Stimulated activated naive CD8-positive, alpha-beta T cell treated with anti-CD3 and anti-CD28 coated beads, Interleukin-15, Interleukin-2, amounts not matched to agents 100 ng/mL and 50 ng/mL, for 24 hours (primary cell): ENCODE measurements at regions not wholly inside any gene's neighbourhood (a gene's known extent, or its start where the extent isn't known, plus 50 kb on each side); places are given as distances from the start of the nearest gene placed in this dataset.

Experiments
- H3K27ac Mint-ChIP-seq: one replicate; pipeline ENCODE4 v1.8.0; 2021; ENCODE audit warnings: mild to moderate bottlenecking, mixed read lengths
- H3K27me3 Mint-ChIP-seq: one replicate; pipeline ENCODE4 v1.8.0; 2021; ENCODE audit warnings: mixed read lengths
- H3K36me3 Mint-ChIP-seq: one replicate; pipeline ENCODE4 v1.8.0; 2021; ENCODE audit warnings: low read depth, mixed read lengths
- H3K4me1 Mint-ChIP-seq: one replicate; pipeline ENCODE4 v1.8.0; 2021; ENCODE audit warnings: low read depth, mixed read lengths
- H3K4me3 Mint-ChIP-seq: one replicate; pipeline ENCODE4 v1.8.0; 2021; ENCODE audit warnings: mild to moderate bottlenecking, mixed read lengths
- H3K9me3 Mint-ChIP-seq: one replicate; pipeline ENCODE4 v1.8.0; 2021; ENCODE audit warnings: mixed read lengths

- no peaks in the 10 kb centered on the region for H3K9me3 Mint-ChIP-seq
- H3K27me3 Mint-ChIP-seq = no peaks in the 10 kb centered on the region
- no peak overlapping the region for H3K27ac Mint-ChIP-seq
- no peak overlapping the region for H3K4me3 Mint-ChIP-seq
- H3K4me1 Mint-ChIP-seq = no peaks in the 10 kb centered on the region
- H3K36me3 Mint-ChIP-seq = no peaks in the 10 kb centered on the region
These were observed 646.7 kb downstream of the TLL1 start for GRCh38 chr4:166519774-166520173.

- no peak overlapping the region for H3K27ac Mint-ChIP-seq
- peaks cover 3% of the 10 kb centered on the region for H3K9me3 Mint-ChIP-seq
- no peaks in the 10 kb centered on the region for H3K36me3 Mint-ChIP-seq
- H3K4me1 Mint-ChIP-seq = no peaks in the 10 kb centered on the region
- no peak overlapping the region for H3K4me3 Mint-ChIP-seq
- H3K27me3 Mint-ChIP-seq = no peaks in the 10 kb centered on the region
These were observed 654.5 kb downstream of the TLL1 start for GRCh38 chr4:166527500-166527899.

- Mint-ChIP-seq H3K27me3 (no peaks in the 10 kb centered on the region), H3K27ac (no peak overlapping the region), H3K4me3 (no peak overlapping the region), H3K36me3 (no peaks in the 10 kb centered on the region), H3K4me1 (no peaks in the 10 kb centered on the region), H3K9me3 (peaks cover 3% of the 10 kb centered on the region)
These were observed 658.7 kb downstream of the TLL1 start for GRCh38 chr4:166531703-166532102.

GRCh38 chr4:166535865-166536264 lies 662.8 kb downstream of the TLL1 start:
- Mint-ChIP-seq H3K4me3 (no peak overlapping the region), H3K36me3 (no peaks in the 10 kb centered on the region), H3K9me3 (peaks cover 6% of the 10 kb centered on the region), H3K4me1 (no peaks in the 10 kb centered on the region), H3K27ac (no peak overlapping the region), H3K27me3 (no peaks in the 10 kb centered on the region)

GRCh38 chr4:166538491-166539005 lies 665.5 kb downstream of the TLL1 start:
- Mint-ChIP-seq H3K4me3 (no peak overlapping the region), H3K27ac (no peak overlapping the region), H3K4me1 (no peaks in the 10 kb centered on the region), H3K9me3 (peaks cover 5% of the 10 kb centered on the region), H3K27me3 (no peaks in the 10 kb centered on the region), H3K36me3 (no peaks in the 10 kb centered on the region)

GRCh38 chr4:166546009-166546408 lies 673.0 kb downstream of the TLL1 start:
- H3K4me1 Mint-ChIP-seq = no peaks in the 10 kb centered on the region
- peaks cover under 1% of the 10 kb centered on the region for H3K9me3 Mint-ChIP-seq
- H3K4me3 Mint-ChIP-seq = no peak overlapping the region
- no peak overlapping the region for H3K27ac Mint-ChIP-seq
- no peaks in the 10 kb centered on the region for H3K27me3 Mint-ChIP-seq
- H3K36me3 Mint-ChIP-seq = no peaks in the 10 kb centered on the region

- no peak overlapping the region for H3K27ac Mint-ChIP-seq
- H3K4me1 Mint-ChIP-seq = no peaks in the 10 kb centered on the region
- H3K4me3 Mint-ChIP-seq = no peak overlapping the region
These were observed 656.7 kb downstream of the SPOCK3 start for GRCh38 chr4:166577639-166578038.

GRCh38 chr4:166585491-166585890 lies 648.8 kb downstream of the SPOCK3 start:
- Mint-ChIP-seq H3K27ac (no peak overlapping the region), H3K9me3 (peaks cover 6% of the 10 kb centered on the region), H3K4me1 (no peaks in the 10 kb centered on the region), H3K36me3 (no peaks in the 10 kb centered on the region), H3K4me3 (no peak overlapping the region), H3K27me3 (no peaks in the 10 kb centered on the region)

More at GRCh38 chr4:166577639-166578038, 656.7 kb downstream of the SPOCK3 start:
- Mint-ChIP-seq H3K9me3 (peaks cover 21% of the 10 kb centered on the region), H3K27me3 (no peaks in the 10 kb centered on the region), H3K36me3 (no peaks in the 10 kb centered on the region)

GRCh38 chr4:166594326-166594946 lies 639.9 kb downstream of the SPOCK3 start:
- H3K27ac Mint-ChIP-seq = no peak overlapping the region
- H3K36me3 Mint-ChIP-seq = no peaks in the 10 kb centered on the region
- no peak overlapping the region for H3K4me3 Mint-ChIP-seq
- no peaks in the 10 kb centered on the region for H3K9me3 Mint-ChIP-seq
- H3K27me3 Mint-ChIP-seq = no peaks in the 10 kb centered on the region
- no peaks in the 10 kb centered on the region for H3K4me1 Mint-ChIP-seq

GRCh38 chr4:166600264-166600663 lies 634.0 kb downstream of the SPOCK3 start:
- Mint-ChIP-seq H3K27ac (no peak overlapping the region), H3K27me3 (no peaks in the 10 kb centered on the region), H3K9me3 (peaks cover 4% of the 10 kb centered on the region), H3K4me3 (no peak overlapping the region), H3K4me1 (no peaks in the 10 kb centered on the region), H3K36me3 (no peaks in the 10 kb centered on the region)

- Mint-ChIP-seq H3K9me3 (peaks cover 4% of the 10 kb centered on the region), H3K4me1 (no peaks in the 10 kb centered on the region), H3K4me3 (no peak overlapping the region)
These were observed 632.2 kb downstream of the SPOCK3 start for GRCh38 chr4:166602068-166602467.

GRCh38 chr4:166622425-166622977 lies 611.8 kb downstream of the SPOCK3 start:
- Mint-ChIP-seq H3K27me3 (no peaks in the 10 kb centered on the region), H3K4me1 (no peaks in the 10 kb centered on the region), H3K4me3 (no peak overlapping the region), H3K9me3 (no peaks in the 10 kb centered on the region), H3K36me3 (no peaks in the 10 kb centered on the region), H3K27ac (no peak overlapping the region)

More at GRCh38 chr4:166602068-166602467, 632.2 kb downstream of the SPOCK3 start:
- Mint-ChIP-seq H3K27ac (no peak overlapping the region), H3K27me3 (no peaks in the 10 kb centered on the region), H3K36me3 (no peaks in the 10 kb centered on the region)

GRCh38 chr4:166625018-166625637 lies 609.2 kb downstream of the SPOCK3 start:
- H3K27me3 Mint-ChIP-seq = no peaks in the 10 kb centered on the region
- no peaks in the 10 kb centered on the region for H3K36me3 Mint-ChIP-seq
- no peak overlapping the region for H3K27ac Mint-ChIP-seq
- H3K4me1 Mint-ChIP-seq = no peaks in the 10 kb centered on the region
- H3K4me3 Mint-ChIP-seq = no peak overlapping the region
- peaks cover under 1% of the 10 kb centered on the region for H3K9me3 Mint-ChIP-seq

- no peak overlapping the region for H3K4me3 Mint-ChIP-seq
- no peaks in the 10 kb centered on the region for H3K27me3 Mint-ChIP-seq
- no peak overlapping the region for H3K27ac Mint-ChIP-seq
- H3K9me3 Mint-ChIP-seq = peaks cover 4% of the 10 kb centered on the region
- H3K4me1 Mint-ChIP-seq = no peaks in the 10 kb centered on the region
- H3K36me3 Mint-ChIP-seq = no peaks in the 10 kb centered on the region
These were observed 605.8 kb downstream of the SPOCK3 start for GRCh38 chr4:166628454-166628853.

GRCh38 chr4:166635367-166635766 lies 598.9 kb downstream of the SPOCK3 start:
- Mint-ChIP-seq H3K9me3 (peaks cover 11% of the 10 kb centered on the region), H3K27me3 (no peaks in the 10 kb centered on the region), H3K27ac (no peak overlapping the region), H3K4me3 (no peak overlapping the region), H3K36me3 (no peaks in the 10 kb centered on the region), H3K4me1 (no peaks in the 10 kb centered on the region)
